DOHH2 (cell line): ENCODE measurements at regions not wholly inside any gene's neighbourhood (a gene's known extent, or its start where the extent isn't known, plus 50 kb on each side); places are given as distances from the start of the nearest gene placed in this dataset.

Experiments used
- H3F3A ChIP-seq: fragments of 200-600 bp; sonication (generic), shearing (Covaris generic); 2 replicates; pipeline ENCODE4 v1.6.0; 2016; ENCODE audit warnings: antibody characterized with exemption, mild to moderate bottlenecking; ENCODE audit not compliant: control insufficient read depth, insufficient read depth
- H3K27ac ChIP-seq: fragments of 200-600 bp; sonication (generic); 2 replicates; pipeline ENCODE4 v1.5.1; 2014; ENCODE audit warnings: low read depth, mild to moderate bottlenecking, low read length, moderate library complexity
- H3K27me3 ChIP-seq: fragments of 200-600 bp; sonication (generic); 2 replicates; pipeline ENCODE4 v1.6.1; 2014; ENCODE audit warnings: mild to moderate bottlenecking, low read length, mixed read lengths; ENCODE audit not compliant: control insufficient read depth
- H3K36me3 ChIP-seq: fragments of 200-600 bp; sonication (generic); 2 replicates; pipeline ENCODE4 v1.6.1; 2014; ENCODE audit warnings: mild to moderate bottlenecking, low read length, moderate library complexity, mixed read lengths; ENCODE audit not compliant: control insufficient read depth
- H3K4me1 ChIP-seq: fragments of 200-600 bp; sonication (generic); 2 replicates; pipeline ENCODE4 v1.6.1; 2014; ENCODE audit warnings: mild to moderate bottlenecking, low read length, mixed read lengths; ENCODE audit not compliant: control insufficient read depth
- H3K4me2 ChIP-seq: fragments of 200-600 bp; sonication (generic); 2 replicates; pipeline ENCODE4 v1.6.0; 2014; ENCODE audit warnings: mild to moderate bottlenecking, low read length, moderate library complexity
- H3K4me3 ChIP-seq: fragments of 200-600 bp; sonication (generic); 2 replicates; pipeline ENCODE4 v1.5.1; 2014; ENCODE audit warnings: mild to moderate bottlenecking, low read length, mixed read lengths
- H3K79me2 ChIP-seq: fragments of 200-600 bp; sonication (generic); 2 replicates; pipeline ENCODE4 v1.6.1; 2014; ENCODE audit warnings: mild to moderate bottlenecking, low read length, mixed read lengths; ENCODE audit not compliant: control insufficient read depth
- H3K9me2 ChIP-seq: fragments of 200-600 bp; sonication (generic); replicated peaks from 2 replicates; pipeline ENCODE4 v1.6.1; 2014; ENCODE audit warnings: mild to moderate bottlenecking, low read length, mixed read lengths; ENCODE audit not compliant: control insufficient read depth
- H3K9me3 ChIP-seq: fragments of 200-600 bp; sonication (generic); 2 replicates; pipeline ENCODE4 v1.6.1; 2014; ENCODE audit warnings: antibody characterized with exemption, low read length, mixed read lengths; ENCODE audit not compliant: control insufficient read depth, insufficient read depth
- H4K20me1 ChIP-seq: fragments of 200-600 bp; sonication (generic); 2 replicates; pipeline ENCODE4 v1.6.0; 2014; ENCODE audit warnings: low read depth, mild to moderate bottlenecking, antibody characterized with exemption, low read length, moderate library complexity; ENCODE audit not compliant: control insufficient read depth, insufficient read depth
- EZH2phosphoT487 ChIP-seq: fragments of 200-600 bp; sonication (generic); IDR thresholded peaks from 2 replicates; pipeline ENCODE4 v1.6.1; 2017; ENCODE audit warnings: borderline replicate concordance, mild to moderate bottlenecking, antibody characterized with exemption, low read length, moderate library complexity, mixed read lengths
- TF ChIP-seq, protein P1 (sequence below): fragments of 200-600 bp; sonication (generic); IDR thresholded peaks from one replicate; pipeline ENCODE4 v1.5.1; 2014; ENCODE audit warnings: antibody characterized with exemption, mild to moderate bottlenecking, low read depth, low read length; ENCODE audit not compliant: poor library complexity, severe bottlenecking

DNA sequence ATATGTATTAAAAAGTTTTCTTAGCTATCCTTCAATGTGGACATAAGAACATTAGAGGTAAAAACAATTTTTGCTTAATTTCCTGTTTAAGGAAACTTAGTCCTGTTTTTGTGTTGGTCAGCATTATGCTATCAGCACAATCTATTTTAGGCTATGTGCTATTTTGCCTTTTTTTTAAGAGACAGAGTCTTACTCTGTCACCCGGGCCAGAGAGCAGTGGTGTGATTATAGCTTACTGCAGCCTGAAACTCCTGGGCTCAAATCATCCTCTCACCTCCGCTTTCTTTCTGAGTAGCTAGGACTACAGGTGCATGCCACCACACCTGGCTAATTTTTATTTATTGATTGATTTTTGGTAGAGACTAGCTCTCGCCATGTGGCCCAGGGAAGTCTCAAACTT lies 199.1 kb upstream of the TMPRSS15 start:
- H3K4me2 ChIP-seq = no peak overlapping the region
- no peaks in the 10 kb centered on the region for H3K79me2 ChIP-seq
- no peaks in the 10 kb centered on the region for H3K27me3 ChIP-seq
- H3K36me3 ChIP-seq = no peaks in the 10 kb centered on the region
- no peak for TF ChIP-seq EZH2phosphoT487
- TF ChIP-seq, protein P1, sequence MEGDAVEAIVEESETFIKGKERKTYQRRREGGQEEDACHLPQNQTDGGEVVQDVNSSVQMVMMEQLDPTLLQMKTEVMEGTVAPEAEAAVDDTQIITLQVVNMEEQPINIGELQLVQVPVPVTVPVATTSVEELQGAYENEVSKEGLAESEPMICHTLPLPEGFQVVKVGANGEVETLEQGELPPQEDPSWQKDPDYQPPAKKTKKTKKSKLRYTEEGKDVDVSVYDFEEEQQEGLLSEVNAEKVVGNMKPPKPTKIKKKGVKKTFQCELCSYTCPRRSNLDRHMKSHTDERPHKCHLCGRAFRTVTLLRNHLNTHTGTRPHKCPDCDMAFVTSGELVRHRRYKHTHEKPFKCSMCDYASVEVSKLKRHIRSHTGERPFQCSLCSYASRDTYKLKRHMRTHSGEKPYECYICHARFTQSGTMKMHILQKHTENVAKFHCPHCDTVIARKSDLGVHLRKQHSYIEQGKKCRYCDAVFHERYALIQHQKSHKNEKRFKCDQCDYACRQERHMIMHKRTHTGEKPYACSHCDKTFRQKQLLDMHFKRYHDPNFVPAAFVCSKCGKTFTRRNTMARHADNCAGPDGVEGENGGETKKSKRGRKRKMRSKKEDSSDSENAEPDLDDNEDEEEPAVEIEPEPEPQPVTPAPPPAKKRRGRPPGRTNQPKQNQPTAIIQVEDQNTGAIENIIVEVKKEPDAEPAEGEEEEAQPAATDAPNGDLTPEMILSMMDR = no peak
- H3F3A ChIP-seq = no peaks in the 10 kb centered on the region
- H3K4me1 ChIP-seq = no peaks in the 10 kb centered on the region
- no peaks in the 10 kb centered on the region for H3K9me3 ChIP-seq
- H4K20me1 ChIP-seq = no peaks in the 10 kb centered on the region
- H3K9me2 ChIP-seq = no peaks in the 10 kb centered on the region
- H3K4me3 ChIP-seq = no peak overlapping the region
- no peak overlapping the region for H3K27ac ChIP-seq

DNA sequence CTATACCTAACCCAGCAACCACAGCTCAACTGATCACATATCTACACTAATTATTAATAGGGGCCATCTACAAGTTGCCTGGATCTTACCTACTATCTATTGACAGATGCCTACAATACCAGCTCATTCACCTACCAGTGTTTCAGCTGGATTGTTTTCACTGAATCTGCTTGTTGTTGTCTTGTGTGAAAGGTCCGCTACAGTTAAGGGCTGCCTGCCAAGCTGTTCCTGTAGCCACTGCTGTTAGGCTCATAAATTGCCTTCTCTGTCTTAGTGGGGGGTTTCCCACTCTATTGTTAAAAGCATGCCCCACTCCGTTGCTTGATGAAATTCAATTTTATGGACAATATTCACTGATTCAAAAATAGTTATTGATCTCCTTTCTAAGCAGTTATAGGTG lies 199.7 kb upstream of the TMPRSS15 start:
- H3K27ac ChIP-seq = no peak overlapping the region
- no peaks in the 10 kb centered on the region for H3F3A ChIP-seq
- H3K9me3 ChIP-seq = no peaks in the 10 kb centered on the region
- H3K4me1 ChIP-seq = no peaks in the 10 kb centered on the region
- TF ChIP-seq, protein P1 = no peak
- no peak for TF ChIP-seq EZH2phosphoT487
- no peaks in the 10 kb centered on the region for H3K36me3 ChIP-seq
- no peak overlapping the region for H3K4me3 ChIP-seq
- no peaks in the 10 kb centered on the region for H3K27me3 ChIP-seq
- H3K79me2 ChIP-seq = no peaks in the 10 kb centered on the region
- no peaks in the 10 kb centered on the region for H4K20me1 ChIP-seq
- H3K9me2 ChIP-seq = no peaks in the 10 kb centered on the region
- no peak overlapping the region for H3K4me2 ChIP-seq

DNA sequence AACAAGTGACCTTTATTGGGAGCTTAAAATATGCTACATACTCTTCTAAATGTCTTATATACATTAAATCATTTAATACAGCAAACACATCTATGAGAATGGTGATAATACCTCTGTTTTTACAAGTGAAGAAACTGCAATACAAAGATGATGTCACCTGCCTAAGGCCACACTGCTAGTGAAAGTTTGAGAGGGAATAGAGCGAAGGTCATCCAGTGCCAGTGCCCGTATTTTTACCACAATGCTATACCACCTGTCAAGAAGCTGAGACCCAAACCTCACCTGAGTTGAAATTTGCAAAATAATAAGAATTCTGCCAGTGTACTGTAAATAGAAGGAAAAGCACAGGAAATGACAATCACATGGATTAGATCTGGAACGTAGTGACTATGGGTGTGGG lies 200.4 kb upstream of the TMPRSS15 start:
- no peak overlapping the region for H3K4me3 ChIP-seq
- H3K27me3 ChIP-seq = no peaks in the 10 kb centered on the region
- no peaks in the 10 kb centered on the region for H3K9me3 ChIP-seq

More for the DNA sequence above, 200.4 kb upstream of the TMPRSS15 start:
- H3K79me2 ChIP-seq = no peaks in the 10 kb centered on the region
- no peaks in the 10 kb centered on the region for H3K4me1 ChIP-seq
- H3F3A ChIP-seq = no peaks in the 10 kb centered on the region
- H3K9me2 ChIP-seq = no peaks in the 10 kb centered on the region
- no peaks in the 10 kb centered on the region for H3K36me3 ChIP-seq
- H3K27ac ChIP-seq = no peak overlapping the region
- H4K20me1 ChIP-seq = no peaks in the 10 kb centered on the region
- no peak overlapping the region for H3K4me2 ChIP-seq
- no peak for TF ChIP-seq EZH2phosphoT487
- TF ChIP-seq, protein P1 = no peak
